Fibroblast of lung (primary cell): ENCODE measurements at regions not wholly inside any gene's neighbourhood (a gene's known extent, or its start where the extent isn't known, plus 50 kb on each side); places are given as distances from the start of the nearest gene placed in this dataset.

ENCODE experiments used
- DNase-seq, 2 donors: peaks; one replicate each; pipeline versions ENCODE4 v3.0.0 to v3.0.0-alpha.2; 2010; ENCODE audit warnings: low read depth in 2 of 2
- H2AFZ ChIP-seq: 2 replicates; pipeline ENCODE4 v1.5.1; 2012; ENCODE audit warnings: low read length, control low read depth, inconsistent platforms
- H3K27ac ChIP-seq: 2 replicates; pipeline ENCODE4 v1.5.1; 2011; ENCODE audit warnings: low read length, control low read depth; ENCODE audit not compliant: insufficient read depth
- H3K27me3 ChIP-seq: 2 replicates; pipeline ENCODE4 v1.5.1; 2011; ENCODE audit warnings: mild to moderate bottlenecking, low read length; ENCODE audit not compliant: control insufficient read depth, insufficient read depth
- H3K36me3 ChIP-seq: 2 replicates; pipeline ENCODE4 v1.5.1; 2011; ENCODE audit warnings: low read length; ENCODE audit not compliant: control insufficient read depth, insufficient read depth
- H3K4me1 ChIP-seq: 2 replicates; pipeline ENCODE4 v1.5.1; 2011; ENCODE audit warnings: low read length; ENCODE audit not compliant: control insufficient read depth, insufficient read depth; ENCODE audit errors: extremely low read depth
- H3K4me2 ChIP-seq: 2 replicates; pipeline ENCODE4 v1.5.1; 2011; ENCODE audit warnings: low read length, control low read depth; ENCODE audit not compliant: insufficient read depth; ENCODE audit errors: extremely low read depth
- H3K4me3 ChIP-seq, 4 experiments: fragments of 200-600 bp in 1 of 4; sonication (generic) in 1 of 4; replicated peaks in 1 of 4; 2 replicates each; pipeline ENCODE4 v1.5.1; 2011 to 2016; ENCODE audit warnings: low read length in 4 of 4, low read depth in 3 of 4, mild to moderate bottlenecking in 3 of 4, control low read depth in 2 of 4, inconsistent platforms in 1 of 4, mixed read lengths in 1 of 4; ENCODE audit not compliant: insufficient read depth in 1 of 4; ENCODE audit errors: control extremely low read depth in 1 of 4
- H3K79me2 ChIP-seq: 2 replicates; pipeline ENCODE4 v1.5.1; 2012; ENCODE audit warnings: mild to moderate bottlenecking, low read length, inconsistent platforms; ENCODE audit not compliant: control insufficient read depth, insufficient read depth
- H3K9ac ChIP-seq: 2 replicates; pipeline ENCODE4 v1.5.1; 2011; ENCODE audit warnings: mild to moderate bottlenecking, low read length, control low read depth; ENCODE audit not compliant: insufficient read depth
- H3K9me3 ChIP-seq: 2 replicates; pipeline ENCODE4 v1.5.1; 2012; ENCODE audit warnings: low read depth, low read length; ENCODE audit not compliant: control insufficient read depth, insufficient read depth
- H4K20me1 ChIP-seq: 2 replicates; pipeline ENCODE4 v1.5.1; 2011; ENCODE audit warnings: low read length; ENCODE audit not compliant: control insufficient read depth, insufficient read depth; ENCODE audit errors: extremely low read depth
- CTCF ChIP-seq, 2 donors: IDR thresholded peaks in 1 of 2; conservative IDR thresholded peaks in 1 of 2; 1 replicate in 1 of 2; 2 replicates in 1 of 2; pipeline ENCODE4 v1.5.1; 2011 to 2012; ENCODE audit warnings: low read length in 2 of 2, control low read depth in 1 of 2, inconsistent platforms in 1 of 2, low read depth in 1 of 2, mild to moderate bottlenecking in 1 of 2
- EZH2 ChIP-seq: IDR thresholded peaks from 2 replicates; pipeline ENCODE4 v1.5.1; 2012; ENCODE audit warnings: low read length, control low read depth, mild to moderate bottlenecking; ENCODE audit errors: missing control alignments

- H3K27me3 ChIP-seq = no peaks in the 10 kb centered on the region
- no peaks in the 10 kb centered on the region for H3K4me1 ChIP-seq
- H2AFZ ChIP-seq = no peak overlapping the region
- H4K20me1 ChIP-seq = peaks cover 2% of the 10 kb centered on the region
- no peak for TF ChIP-seq EZH2
- no peak for TF ChIP-seq CTCF (conservative IDR thresholded peaks at IDR 0.05 in 1 of 2, IDR thresholded peaks at IDR 0.05 in 1 of 2; ENCODE audit: low read depth in 1 of 2, low read length in 2 of 2)
- H3K4me2 ChIP-seq = no peak overlapping the region
- no peak for DNase-seq
- no peaks in the 10 kb centered on the region for H3K9me3 ChIP-seq
- H3K36me3 ChIP-seq = no peaks in the 10 kb centered on the region
- no peak overlapping the region for H3K4me3 ChIP-seq
- no peak overlapping the region for H3K9ac ChIP-seq
- H3K79me2 ChIP-seq = no peaks in the 10 kb centered on the region
- no peak overlapping the region for H3K27ac ChIP-seq
Measured at GRCh38 chr19:30082168-30082567, 140.1 kb downstream of the URI1 start.

DNA sequence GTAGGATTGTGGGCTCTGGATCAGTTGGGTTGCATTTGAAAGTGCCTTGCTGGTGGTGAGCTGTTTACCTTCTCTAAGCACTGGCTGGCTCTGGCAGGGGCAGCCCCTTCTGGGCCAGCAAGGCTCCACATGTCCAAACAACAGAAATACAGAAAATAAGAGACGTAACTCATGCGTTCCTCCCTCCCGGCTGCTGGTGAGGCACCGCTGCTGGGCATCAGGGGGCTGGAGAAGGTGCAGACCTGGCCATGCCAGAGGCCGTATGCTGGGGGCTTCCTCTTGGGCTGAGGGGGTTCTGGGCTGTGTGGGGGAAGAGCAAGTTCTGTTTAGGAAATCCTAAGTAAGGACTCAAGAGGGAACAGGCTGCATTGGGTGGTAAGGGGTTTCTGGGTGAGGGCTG, 140.6 kb downstream of the URI1 start:
- Histone ChIP-seq H3K27ac (no peak overlapping the region), H3K4me3 (no peak overlapping the region), H2AFZ (no peak overlapping the region), H3K27me3 (no peaks in the 10 kb centered on the region), H3K36me3 (no peaks in the 10 kb centered on the region), H3K9ac (no peak overlapping the region), H3K4me2 (no peak overlapping the region), H3K79me2 (no peaks in the 10 kb centered on the region), H4K20me1 (peaks cover 2% of the 10 kb centered on the region), H3K9me3 (no peaks in the 10 kb centered on the region), H3K4me1 (no peaks in the 10 kb centered on the region)
- TF ChIP-seq CTCF (conservative IDR thresholded peaks at IDR 0.05 in 1 of 2, IDR thresholded peaks at IDR 0.05 in 1 of 2; ENCODE audit: low read depth in 1 of 2, low read length in 2 of 2) (no peak), EZH2 (no peak)
- no peak for DNase-seq

- Histone ChIP-seq H4K20me1 (peaks cover 2% of the 10 kb centered on the region), H3K9me3 (no peaks in the 10 kb centered on the region), H2AFZ (no peak overlapping the region), H3K4me1 (no peaks in the 10 kb centered on the region), H3K4me2 (no peak overlapping the region), H3K27me3 (no peaks in the 10 kb centered on the region), H3K79me2 (no peaks in the 10 kb centered on the region), H3K4me3 (no peak overlapping the region), H3K9ac (no peak overlapping the region), H3K27ac (no peak overlapping the region), H3K36me3 (no peaks in the 10 kb centered on the region)
- DNase-seq = no peak
- TF ChIP-seq CTCF (conservative IDR thresholded peaks at IDR 0.05 in 1 of 2, IDR thresholded peaks at IDR 0.05 in 1 of 2; ENCODE audit: low read depth in 1 of 2, low read length in 2 of 2) (no peak), EZH2 (no peak)
Measured at GRCh38 chr19:30083125-30083681, 141.2 kb downstream of the URI1 start.
